DMS114 treated with DMSO at 0.1 percent for 48 hours (cell line): ENCODE measurements at regions not wholly inside any gene's neighbourhood (a gene's known extent, or its start where the extent isn't known, plus 50 kb on each side); places are given as distances from the start of the nearest gene placed in this dataset.
"Not testable (repeated sequence)": the region's sequence is repeated elsewhere in the genome, so short reads cannot be mapped to it uniquely, and the experiment has no call there.

Source experiments
- DNase-seq: peaks from one replicate; lab custom pipeline; 2025; ENCODE audit not compliant: unreplicated experiment; lab: John Stamatoyannopoulos, UW

DNA sequence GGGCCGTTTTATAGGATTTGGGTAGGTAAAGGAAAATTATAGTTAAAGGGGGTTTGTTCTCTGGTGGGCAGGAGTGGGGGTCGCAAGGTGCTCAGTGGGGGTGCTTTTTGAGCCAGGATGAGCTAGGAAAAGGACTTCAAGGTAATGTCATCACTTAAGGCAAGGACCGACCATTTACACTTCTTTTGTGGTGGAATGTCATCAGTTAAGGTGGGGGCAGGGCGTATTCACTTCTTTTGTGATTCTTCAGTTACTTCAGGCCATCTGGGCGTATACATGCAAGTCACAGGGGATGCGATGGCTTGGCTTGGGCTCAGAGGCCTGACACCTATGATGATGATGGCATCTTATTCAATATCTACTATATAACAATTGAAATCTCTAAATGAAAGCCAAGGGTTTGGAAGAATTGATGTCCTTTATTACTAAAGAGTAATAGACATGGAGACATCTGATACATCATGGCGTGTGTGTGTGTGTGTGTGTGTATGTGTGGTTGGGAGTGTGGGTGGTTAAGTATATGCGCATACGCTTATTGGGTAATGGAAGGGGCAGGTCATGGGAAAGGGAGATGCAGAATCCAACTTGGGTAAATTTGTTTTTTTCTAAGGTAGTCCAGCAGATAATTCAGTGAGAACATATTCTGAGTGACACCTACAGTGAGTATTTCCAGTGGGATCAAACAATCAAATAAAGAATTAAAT is 236.9 kb upstream of the DUSP10 start:
- DNase-seq: not testable (repeated sequence)

DNA sequence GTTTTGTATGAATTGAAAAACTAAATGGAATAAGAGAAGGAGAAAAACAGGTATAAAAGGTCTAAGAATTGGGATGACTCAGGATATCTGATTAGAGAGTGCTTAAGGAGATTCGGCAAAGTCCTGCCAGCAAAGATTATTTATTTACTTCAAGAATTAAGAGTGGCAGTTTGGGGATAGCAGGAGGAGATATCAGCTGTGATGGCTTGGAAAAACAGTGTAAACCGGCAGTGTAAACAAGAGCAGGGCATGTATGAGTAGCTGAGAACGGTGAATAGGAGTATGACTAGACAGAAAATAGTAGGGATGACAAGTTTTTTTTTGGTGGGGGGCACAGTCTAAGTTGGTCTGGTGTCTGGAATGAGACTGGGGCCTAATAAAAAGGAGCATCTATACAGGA is 231.9 kb upstream of the DUSP10 start:
- DNase-seq: not testable (repeated sequence)

DNA sequence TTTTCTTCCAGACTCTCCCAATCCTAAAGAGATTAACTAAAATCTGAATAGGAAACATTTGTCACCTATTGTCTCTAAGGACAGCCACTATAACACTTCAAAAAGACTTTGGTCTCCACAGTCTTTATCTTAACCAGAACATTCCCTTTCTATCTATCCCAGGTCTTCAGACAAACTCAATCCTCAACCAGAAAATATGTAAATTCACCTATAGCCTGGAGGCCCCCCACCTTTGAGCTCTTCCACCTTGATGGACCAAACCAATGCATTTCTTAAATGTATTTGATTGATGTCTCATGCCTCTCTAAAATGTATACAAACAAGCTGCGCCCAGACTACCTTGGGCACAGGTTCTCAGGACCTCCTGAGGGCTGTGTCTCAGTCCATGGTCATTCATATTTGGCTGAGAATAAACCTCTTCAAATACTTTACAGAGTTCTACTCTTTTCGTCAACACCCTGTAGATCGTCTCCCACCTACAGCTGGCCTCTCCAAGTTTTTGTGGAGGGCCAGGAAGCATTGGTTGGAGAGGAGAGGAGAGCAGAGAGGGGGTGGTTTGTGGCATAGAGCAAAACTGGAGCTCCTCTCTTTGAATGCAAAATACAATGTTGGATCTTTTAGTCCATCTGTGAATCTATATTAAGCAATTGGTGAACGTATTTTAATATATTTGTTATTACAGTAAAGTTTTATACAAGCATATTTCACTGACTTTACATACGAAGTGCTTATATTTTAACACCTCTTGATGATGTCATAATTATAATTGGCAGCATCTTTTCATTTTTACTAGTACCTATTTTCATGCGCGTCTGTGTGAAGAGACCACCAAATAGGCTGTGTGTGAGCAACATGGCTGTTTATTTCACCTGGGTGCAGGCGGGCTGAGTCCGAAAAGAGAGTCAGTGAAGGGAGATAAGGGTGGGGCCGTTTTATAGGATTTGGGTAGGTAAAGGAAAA is 230.7 kb upstream of the DUSP10 start:
- DNase-seq: no peak

DNA sequence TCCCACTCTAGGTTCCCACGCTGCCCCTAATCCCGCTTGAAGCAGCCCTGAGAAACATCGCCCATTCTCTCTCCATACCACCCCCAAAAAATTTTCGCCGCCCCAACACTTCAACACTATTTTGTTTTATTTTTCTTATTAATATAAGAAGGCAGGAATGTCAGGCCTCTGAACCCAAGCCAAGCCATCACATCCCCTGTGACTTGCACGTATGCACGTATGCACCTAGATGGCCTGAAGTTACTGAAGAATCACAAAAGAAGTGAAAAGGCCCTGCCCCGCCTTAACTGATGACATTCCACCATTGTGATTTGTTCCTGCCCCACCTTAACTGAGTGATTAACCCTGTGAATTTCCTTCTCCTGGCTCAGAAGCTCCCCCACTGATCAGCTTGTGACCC is 229.1 kb upstream of the DUSP10 start:
- DNase-seq: not testable (repeated sequence)

DNA sequence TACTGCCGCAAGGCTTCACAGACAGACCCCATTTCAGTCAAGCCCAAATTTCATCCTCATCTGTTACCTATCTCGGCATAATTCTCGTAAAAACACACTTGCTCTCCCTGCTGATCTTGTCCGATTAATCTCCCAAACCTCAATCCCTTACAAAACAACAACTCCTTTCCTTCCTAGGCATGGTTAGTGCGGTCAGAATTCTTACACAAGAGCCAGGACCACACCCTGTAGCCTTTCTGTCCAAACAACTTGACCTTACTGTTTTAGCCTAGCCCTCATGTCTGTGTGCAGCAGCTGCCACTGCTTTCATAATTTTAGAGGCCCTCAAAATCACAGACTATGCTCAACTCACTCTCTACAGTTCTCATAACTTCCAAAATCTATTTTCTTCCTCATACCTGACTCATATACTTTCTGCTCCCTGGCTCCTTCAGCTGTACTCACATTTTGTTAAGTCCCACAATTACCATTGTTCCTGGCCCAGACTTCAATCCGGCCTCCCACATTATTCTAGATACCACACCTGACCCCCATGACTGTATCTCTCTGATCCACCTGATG is 227.5 kb upstream of the DUSP10 start:
- DNase-seq: not testable (repeated sequence)

DNA sequence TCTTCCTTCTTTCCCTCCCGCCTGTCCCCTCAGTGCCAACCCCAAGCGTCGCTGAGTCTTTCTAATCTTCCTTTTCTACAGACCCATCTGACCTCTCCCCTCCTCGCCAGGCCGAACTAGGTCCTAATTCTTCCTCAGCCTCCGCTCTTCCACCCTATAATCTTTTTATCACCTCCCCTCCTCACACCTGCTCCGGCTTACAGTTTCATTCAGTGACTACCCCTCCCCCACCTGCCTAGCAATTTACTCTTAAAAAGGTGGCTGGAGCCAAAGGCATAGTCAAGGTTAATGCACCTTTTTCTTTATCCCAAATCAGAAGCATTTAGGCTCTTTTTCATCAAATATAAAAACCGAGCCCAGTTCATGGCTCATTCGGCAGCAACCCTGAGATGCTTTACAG is 225.6 kb upstream of the DUSP10 start:
- DNase-seq: not testable (repeated sequence)

DNA sequence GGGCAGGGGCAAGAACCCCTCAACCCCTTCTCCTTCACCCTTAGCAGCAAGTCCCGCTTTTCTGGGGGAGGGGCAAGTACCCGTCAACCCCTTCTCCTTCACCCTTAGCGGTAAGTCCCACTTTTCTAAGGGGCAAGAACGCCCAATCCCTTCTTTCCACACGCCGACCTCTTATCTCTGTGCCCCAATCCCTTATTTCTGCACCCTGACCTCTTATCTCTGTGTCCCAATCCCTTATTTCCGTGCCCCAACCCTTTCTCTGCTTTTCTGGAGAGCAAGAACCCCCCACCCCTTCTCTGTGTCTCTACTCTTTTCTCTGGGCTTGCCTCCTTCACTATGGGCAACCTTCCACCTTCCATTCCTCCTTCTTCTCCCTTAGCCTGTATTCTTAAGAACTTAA is 225.0 kb upstream of the DUSP10 start:
- not testable (repeated sequence) for DNase-seq

DNA sequence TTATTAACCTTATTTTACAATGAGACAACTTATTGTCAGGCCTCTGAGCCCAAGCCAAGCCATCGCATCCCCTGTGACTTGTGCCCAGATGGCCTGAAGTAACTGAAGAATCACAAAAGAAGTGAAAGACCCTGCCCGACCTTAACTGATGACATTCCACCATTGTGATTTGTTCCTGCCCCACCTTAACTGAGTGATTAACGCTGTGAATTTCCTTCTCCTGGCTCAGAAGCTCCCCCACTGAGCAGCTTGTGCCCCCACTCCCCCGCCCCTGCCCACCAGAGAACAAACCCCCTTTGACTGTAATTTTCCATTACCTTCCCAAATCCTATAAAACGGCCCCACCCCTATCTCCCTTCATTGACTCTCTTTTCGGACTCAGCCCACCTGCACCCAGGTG is 224.0 kb upstream of the DUSP10 start:
- not testable (repeated sequence) for DNase-seq

DNA sequence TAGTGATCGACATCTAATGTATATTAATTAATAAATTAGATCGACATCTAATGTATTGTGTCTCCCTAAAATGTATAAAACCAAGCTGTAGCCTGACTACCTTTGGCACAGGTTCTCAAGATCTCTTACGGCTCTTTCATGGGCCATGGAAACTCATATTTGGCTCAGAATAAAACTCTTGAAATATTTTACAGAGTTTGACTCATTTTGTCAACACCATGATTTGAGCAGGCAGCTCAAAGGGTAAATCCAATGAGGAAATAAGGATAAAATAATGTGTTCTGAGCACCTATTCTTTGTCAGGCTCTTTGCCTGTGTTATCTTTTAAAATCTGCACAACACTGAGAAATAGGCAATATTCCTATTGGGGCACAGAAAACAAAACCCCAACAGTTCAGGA is 223.4 kb upstream of the DUSP10 start:
- DNase-seq: no peak

DNA sequence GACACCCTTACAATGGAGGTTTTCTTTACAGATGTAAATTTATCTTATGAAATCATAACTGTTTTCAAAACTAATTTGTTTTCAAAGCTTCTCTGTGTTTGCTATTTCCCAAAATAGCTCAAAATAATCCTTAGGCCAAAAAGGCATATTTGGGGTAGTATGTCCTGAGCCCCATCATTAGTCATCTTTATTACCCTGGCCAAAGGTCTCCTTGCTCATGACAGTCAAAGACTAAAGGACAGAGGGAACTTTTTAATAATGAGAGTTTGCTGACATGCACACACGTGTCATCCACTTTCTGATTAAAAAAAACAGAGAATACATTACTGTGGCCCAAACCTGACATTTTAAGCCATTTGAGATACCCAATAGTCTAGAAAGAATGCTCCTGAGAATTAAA is 221.9 kb upstream of the DUSP10 start:
- no peak for DNase-seq

DNA sequence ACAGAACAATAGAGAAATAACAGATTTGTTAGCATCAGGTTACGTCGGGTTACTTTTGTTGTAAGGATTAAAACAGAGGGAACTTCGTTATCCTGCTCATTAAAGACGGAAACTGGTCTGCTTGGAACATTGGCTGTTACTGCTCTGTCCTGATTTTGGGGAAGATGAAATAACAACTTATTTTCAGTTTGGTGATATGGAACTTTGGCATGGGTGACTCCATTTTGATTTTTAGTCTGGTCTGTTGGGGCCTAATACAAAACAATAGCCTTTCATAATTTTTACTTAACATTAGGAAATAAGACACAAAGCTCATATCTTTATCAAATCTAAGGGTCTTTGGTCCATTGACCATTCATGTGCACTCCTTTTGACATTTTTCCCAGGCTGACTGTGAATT is 220.5 kb upstream of the DUSP10 start:
- no peak for DNase-seq

DNA sequence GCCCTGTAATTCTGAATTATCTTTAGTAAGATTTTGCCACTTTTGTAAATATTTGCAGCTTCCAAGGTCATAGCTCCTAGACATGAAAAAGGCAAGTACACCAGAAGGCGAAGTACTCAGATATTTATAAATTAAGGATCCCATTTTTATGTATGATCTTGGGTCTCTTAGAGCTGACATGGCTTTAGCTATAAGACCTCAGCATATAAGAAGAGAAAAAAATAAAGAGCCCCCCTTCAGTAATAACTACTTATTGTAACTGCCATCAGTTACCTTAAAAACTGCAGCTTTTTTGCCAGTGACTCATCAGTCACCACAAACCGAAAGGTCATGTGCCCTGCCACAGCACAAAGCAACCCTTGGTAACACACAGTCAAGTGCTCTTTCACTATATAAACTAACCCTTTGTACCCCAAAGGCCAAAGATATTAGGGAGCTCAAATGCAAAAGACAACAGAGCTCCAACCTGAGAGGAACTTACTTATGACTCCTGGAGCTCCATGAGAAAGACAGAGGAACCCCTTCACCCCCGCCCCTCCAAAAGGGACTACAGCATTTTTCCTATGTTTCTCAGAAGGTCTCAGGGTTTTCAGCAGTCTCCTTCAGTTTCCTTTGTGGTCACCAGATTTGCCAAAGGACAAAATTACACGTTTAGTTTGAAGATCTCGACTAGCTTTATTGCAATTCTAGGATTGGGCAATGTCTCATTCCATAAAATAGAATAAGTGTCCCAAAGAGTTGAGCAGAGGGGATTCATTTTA is 219.8 kb upstream of the DUSP10 start:
- no peak for DNase-seq

DNA sequence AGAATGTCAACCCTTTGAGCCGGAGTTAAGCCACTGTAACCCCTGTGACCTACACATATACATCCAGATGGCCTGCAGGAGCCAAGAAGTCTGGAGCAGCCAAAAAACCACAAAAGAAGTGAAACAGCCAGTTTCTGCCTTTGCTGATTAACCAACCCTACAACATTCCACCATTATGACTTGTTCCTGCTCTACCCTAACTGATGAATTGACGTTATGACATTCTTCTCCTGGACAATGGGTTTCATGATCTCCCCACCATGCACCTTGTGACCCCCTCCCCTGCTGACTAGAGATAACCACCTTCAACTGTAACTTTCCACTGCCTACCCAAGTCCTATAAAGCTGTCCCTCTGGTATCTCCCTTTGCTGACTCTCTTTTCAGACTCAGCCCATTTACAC is 216.3 kb upstream of the DUSP10 start:
- not testable (repeated sequence) for DNase-seq

DNA sequence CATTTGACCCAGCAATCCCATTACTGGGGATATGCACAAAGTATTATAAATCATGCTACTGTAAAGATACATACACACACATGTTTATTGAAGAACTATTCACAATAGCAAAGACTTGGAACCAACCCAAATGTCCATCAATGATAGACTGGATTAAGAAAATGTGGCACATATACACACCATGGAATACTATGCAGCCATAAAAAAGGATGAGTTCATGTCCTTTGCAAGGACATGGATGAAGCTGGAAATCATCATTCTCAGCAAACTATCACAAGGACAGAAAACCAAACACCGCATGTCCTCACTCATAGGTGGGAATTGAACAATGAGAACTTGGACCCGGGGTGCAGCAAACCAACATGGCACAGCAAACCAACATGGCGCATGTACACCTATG is 215.5 kb upstream of the DUSP10 start:
- not testable (repeated sequence) for DNase-seq

DNA sequence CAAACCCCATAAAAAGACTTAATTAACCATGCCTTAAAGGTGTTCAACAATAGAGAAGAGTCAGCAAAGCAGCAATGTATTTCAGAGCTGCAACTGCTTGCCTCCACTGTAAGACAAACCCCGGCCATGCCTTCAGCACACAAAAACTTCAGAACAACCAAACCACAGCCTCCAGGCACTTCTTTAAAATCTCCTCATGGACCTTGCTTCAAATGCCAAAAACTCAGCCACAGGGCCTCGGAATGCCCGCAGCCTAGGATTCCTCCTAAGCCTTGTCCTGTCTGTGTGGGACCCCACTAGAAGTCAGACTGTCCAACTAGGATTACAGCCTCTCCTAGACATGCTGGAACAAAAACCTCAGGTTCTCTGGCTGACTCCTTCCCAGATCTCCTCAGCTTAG is 208.1 kb upstream of the DUSP10 start:
- no peak for DNase-seq

DNA sequence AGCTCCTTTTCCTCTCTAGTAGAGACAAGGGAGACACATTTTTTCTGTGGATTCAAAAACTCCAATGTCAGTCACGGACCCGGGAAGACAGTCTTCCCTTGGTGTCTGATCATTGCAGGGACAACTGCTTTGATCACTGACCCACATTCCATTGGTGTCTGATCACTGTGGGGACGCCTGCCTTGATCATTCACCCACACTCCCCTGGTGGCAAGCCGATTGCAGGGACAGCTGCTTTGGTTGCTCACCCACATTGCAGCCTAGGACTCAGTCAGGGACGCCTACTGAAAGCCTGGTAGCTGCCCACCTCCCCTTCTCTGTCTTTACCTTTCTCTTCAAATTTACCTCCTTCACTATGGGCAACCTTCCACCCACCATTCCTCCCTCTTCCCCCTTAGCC is 206.6 kb upstream of the DUSP10 start:
- DNase-seq: no peak

DNA sequence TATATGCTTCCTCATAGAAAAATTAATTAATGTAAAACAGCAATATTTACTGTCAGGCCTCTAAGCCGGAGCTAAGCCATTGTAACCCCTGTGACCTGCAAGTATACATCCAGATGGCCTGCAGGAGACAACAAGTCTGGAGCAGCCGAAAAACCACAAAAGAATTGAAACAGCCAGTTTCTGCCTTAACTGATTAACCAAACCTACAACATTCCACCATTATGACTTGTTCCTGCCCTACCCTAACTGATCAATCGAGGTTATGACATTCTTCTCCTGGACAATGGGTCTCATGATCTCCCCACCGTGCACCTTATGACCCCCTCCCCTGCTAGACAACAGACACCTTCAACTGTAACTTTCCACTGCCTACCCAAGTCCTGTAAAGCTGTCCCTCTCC is 205.8 kb upstream of the DUSP10 start:
- no peak for DNase-seq

DNA sequence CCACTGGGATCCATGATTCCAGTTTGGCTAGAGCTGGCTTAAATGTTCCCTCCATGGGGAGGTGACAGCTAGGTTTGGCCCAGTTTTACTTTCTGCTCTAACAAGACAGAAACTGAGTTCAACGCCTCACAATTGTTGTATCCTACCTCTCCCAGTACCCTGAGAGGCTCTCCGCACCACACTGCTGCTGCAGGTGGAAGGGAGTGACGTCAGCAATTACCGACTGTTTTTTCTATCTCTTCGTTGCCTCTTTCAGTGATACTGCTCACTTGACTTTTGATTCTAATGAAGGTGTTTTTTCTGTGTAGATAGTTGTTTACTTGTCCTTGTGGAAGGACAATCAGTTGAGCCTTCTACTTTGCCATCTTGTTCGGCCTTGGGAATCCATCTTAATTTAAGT is 204.9 kb upstream of the DUSP10 start:
- DNase-seq: no peak

DNA sequence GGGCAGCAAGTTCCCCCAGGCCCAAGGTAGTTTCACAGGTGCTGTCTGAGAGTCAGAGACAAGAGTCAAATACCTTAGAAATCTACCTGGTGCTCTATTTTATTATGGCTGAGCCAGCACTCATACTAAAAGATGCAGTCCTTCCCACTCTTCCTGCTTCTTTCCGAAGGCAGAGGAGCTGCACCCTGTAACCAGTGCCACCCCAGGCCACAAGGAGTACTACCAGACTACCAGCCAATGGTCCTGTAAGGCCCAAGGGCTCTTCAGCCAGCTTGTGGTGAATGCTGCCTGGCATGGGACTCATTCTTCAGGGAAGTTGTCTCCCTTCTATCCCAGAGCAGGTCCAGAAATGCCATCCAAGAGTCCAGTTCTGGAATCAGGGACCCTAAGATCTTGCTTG is 203.8 kb upstream of the DUSP10 start:
- DNase-seq: no peak

DNA sequence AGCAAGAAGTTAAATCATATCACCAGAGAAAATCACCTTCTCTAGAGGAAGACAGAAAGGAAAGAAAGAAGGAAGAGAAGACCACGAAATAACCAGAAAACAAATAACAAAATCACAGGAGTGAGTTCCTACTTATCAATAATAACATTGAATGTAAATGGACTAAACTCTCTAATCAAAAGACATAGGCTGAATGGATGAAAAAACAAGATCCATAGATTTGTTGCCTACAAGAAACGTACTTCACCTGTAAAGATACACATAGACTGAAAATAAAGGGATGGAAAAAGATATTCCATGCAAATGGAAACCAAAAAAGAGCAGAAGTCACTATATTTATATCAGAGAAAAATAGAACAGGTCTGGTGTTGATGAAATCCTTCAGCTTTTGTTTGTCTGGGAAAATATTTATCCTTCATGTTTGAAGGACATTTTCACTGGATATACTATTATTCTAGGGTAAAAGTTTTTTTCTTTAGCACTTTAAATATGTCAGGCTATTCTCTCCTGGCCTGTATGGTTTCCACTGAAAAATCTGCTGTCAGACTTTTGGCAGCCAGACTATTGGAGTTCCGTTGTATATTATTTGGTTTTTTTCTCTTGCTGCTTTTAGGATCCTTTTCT is 202.5 kb upstream of the DUSP10 start:
- DNase-seq: no peak

DNA sequence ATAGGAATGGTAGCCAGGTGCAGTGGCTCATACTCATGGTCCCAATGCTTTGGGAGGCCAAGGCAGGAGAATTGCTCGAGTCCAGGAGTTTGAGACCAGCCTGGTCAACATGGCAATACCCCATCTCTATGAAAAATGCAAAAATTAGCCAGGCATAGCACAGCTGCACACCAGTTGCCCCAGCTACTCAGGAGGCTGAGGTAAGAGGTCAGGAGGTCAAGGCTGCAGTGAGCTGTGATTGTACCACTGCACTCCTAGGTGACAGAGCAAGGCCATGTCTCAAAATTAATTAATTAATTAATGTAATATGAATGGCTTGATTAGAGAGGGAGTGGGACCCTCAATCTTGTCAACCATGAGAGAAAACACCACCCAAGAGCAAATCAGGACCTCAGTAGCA is 198.7 kb upstream of the DUSP10 start:
- no peak for DNase-seq
